ENCODE measurements at regions not wholly inside any gene's neighbourhood (a gene's known extent, or its start where the extent isn't known, plus 50 kb on each side); places are given as distances from the start of the nearest gene placed in this dataset.

GRCh38 chr14:55834390-55834789 lies 254.4 kb downstream of the KTN1 start:
- TF ChIP-seq, protein P1, sequence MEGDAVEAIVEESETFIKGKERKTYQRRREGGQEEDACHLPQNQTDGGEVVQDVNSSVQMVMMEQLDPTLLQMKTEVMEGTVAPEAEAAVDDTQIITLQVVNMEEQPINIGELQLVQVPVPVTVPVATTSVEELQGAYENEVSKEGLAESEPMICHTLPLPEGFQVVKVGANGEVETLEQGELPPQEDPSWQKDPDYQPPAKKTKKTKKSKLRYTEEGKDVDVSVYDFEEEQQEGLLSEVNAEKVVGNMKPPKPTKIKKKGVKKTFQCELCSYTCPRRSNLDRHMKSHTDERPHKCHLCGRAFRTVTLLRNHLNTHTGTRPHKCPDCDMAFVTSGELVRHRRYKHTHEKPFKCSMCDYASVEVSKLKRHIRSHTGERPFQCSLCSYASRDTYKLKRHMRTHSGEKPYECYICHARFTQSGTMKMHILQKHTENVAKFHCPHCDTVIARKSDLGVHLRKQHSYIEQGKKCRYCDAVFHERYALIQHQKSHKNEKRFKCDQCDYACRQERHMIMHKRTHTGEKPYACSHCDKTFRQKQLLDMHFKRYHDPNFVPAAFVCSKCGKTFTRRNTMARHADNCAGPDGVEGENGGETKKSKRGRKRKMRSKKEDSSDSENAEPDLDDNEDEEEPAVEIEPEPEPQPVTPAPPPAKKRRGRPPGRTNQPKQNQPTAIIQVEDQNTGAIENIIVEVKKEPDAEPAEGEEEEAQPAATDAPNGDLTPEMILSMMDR (conservative IDR thresholded peaks at IDR 0.05): no peak
- TF ChIP-seq ZFX (IDR thresholded peaks at IDR 0.05): no peak
